ENCODE measurements at regions not wholly inside any gene's neighbourhood (a gene's known extent, or its start where the extent isn't known, plus 50 kb on each side); places are given as distances from the start of the nearest gene placed in this dataset.

- no peak for DNase-seq (ENCODE audit: low read depth)
These were observed 87.7 kb upstream of the COCH start for GRCh38 chr14:30786701-30787100.

GRCh38 chr14:30790827-30791226 is 83.5 kb upstream of the COCH start:
- no peak for DNase-seq (ENCODE audit: low read depth)

GRCh38 chr14:30791522-30792351 is 82.6 kb upstream of the COCH start:
- no peak for DNase-seq (ENCODE audit: low read depth)

- no peak for DNase-seq (ENCODE audit: low read depth)
These were observed 77.7 kb upstream of the COCH start for GRCh38 chr14:30796707-30797106.

GRCh38 chr14:30798516-30798915 is 75.8 kb upstream of the COCH start:
- peak; percentile 11 for DNase-seq (ENCODE audit: low read depth)

GRCh38 chr14:30798961-30799360 is 75.4 kb upstream of the COCH start:
- no peak for DNase-seq (ENCODE audit: low read depth)

GRCh38 chr14:30799933-30800332 is 74.4 kb upstream of the COCH start:
- no peak for DNase-seq (ENCODE audit: low read depth)

GRCh38 chr14:30803185-30803584 is 71.2 kb upstream of the COCH start:
- no peak for DNase-seq (ENCODE audit: low read depth)

- DNase-seq (ENCODE audit: low read depth): no peak
These were observed 69.1 kb upstream of the COCH start for GRCh38 chr14:30805284-30805683.

GRCh38 chr14:30808576-30808975 is 65.8 kb upstream of the COCH start:
- DNase-seq (ENCODE audit: low read depth): no peak

- no peak for DNase-seq (ENCODE audit: low read depth)
These were observed 61.1 kb upstream of the COCH start for GRCh38 chr14:30813216-30813615.

- DNase-seq (ENCODE audit: low read depth): no peak
These were observed 53.7 kb upstream of the COCH start for GRCh38 chr14:30820674-30821073.

GRCh38 chr14:30822080-30822571 is 52.2 kb upstream of the COCH start:
- peak; percentile 68 for DNase-seq (ENCODE audit: low read depth)

Measured in CMK (cell line).